Medulla oblongata (tissue), 1 donor: ENCODE measurements at regions not wholly inside any gene's neighbourhood (a gene's known extent, or its start where the extent isn't known, plus 50 kb on each side); places are given as distances from the start of the nearest gene placed in this dataset.

Experiments used
- DNase-seq: peaks from one replicate; pipeline ENCODE4 v3.0.0-alpha.2; 2015; ENCODE audit errors: extremely low spot score

DNA sequence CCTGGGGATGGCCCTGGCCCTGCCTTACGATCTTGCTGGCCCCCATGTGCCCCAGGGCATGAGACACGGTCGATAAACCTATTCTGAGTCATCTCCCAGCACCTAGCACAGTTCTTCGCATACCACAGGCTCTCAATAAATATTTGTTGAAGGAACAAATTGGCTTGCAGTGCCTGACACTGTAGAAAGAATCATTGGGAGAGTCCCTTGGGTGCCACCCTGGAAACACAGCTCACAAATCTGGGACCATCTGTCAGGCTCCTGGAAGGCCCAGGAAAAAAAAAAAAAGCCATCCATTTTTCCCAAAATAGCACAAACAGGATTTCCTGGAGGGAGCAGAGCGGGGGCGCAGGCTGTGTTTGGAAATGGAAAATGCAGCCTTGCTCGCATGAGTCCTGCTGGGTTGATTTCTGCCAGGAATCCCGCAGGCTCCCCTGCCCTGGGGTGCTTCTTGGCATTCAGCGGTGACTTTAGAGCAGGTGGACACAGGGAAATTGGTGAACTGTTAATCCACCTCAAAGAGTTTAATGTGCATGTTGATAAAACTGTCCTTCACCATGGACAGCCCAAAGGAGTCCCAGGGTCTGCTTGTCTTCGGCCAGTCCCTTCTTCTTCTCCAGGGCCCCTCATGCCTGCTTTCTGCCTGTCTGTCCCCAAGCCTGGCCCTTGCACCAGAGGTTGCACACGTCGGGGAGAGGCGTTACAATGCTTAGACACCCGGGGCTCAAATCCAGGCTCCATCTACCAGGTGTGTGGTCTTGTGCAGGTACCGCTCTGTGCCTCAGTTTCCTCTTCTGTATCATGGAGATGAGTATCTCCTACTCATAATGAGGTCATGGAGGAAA, 106.1 kb upstream of the RFLNA start:
- no peak for DNase-seq

DNA sequence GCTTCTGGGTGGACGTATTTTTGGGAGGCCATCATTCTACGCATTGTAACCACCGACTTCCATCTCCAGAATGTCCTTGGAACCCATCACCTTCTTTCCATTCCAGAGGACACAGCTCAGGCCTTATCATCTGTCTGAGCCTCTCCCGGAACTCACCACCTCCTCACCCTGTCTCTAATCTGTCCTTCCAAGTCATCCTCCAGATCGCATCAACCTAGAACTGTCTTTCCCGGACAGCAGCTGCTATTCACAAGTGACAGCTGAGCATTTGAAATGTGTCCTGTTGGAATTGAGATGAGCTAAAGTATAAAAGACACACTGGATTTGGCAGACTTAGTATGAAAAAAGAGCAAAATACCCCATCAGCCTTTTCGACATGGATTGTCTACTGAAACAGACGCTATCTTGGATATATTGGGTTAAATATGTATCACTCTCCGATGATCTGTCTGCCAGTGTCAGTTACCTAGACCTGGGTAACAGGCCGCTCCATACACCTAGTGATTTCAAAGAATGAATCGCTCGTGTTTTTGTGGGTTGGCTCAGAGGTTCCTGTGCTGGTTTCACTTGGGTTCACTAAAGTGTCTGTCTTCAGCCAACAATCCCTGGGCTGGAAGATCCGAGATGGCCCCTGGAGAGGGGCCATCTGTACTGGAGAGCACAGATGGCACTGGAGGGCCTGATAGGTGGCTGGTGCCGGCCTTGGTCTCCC, 104.4 kb upstream of the RFLNA start:
- DNase-seq = no peak

DNA sequence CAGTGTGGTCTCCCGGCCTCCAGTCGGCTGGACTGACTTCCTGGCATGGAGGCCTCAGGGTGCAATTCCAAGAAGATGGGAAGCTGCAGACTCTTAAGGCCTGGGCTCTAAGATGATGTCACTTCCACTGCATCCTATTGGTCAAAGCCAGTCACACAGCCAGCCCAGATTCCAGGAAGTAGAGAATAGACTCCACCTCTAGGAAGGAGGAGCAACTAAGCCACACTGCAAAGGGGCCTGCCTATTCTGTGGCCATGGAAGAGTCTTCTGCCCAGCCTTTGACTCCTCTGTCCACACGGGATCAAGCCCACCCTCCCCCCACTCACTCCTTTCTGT, 103.9 kb upstream of the RFLNA start:
- DNase-seq = no peak

DNA sequence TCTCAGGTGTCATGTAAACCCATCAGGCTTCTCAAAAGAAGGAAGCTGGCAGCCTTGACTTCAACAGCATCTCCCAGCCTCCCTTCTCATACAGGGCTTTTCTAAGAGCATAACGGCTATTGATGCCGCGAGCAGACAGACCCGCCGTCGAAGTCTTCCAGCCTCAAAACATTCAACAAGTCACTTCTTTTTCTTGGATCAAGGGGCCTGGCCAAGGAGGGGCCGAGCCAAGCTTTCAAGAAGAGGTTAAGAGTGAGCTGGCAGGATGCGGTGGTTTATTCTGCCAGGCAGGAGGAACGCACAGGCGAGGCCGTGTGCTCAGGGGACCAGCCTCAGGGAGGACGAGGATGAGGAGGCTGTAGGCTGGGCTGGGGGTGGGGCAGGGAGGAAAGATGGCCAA, 102.9 kb upstream of the RFLNA start:
- DNase-seq = no peak

DNA sequence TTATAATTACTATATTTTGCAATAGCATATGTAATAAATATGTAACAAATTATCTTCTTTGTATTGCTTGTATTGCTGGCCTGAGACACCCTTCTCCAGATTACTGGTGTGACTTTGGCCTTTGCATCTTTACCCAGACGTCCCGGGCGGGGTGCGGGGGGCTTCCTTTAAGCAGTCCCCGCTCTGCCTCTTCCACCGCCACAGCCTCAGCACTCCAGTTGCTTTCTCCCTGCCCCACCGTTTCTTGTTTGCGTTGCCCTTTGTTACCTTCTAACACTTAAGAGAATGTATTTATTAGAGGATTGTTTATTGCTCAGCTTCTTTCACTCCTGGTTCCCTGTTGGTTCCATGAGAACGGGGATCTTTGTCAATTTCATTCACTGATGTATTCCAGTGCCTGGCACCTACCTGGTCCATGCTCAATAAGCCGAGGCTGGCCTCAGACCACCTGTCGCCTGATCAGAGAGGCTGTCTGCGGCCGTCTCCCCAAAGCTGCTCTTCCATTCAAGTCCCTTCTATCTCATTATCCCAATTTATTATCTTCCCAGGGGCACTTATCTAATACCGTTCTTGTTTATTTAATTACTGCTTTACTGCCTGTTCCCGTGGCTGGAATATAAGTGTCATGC, 100.5 kb upstream of the RFLNA start:
- no peak for DNase-seq

DNA sequence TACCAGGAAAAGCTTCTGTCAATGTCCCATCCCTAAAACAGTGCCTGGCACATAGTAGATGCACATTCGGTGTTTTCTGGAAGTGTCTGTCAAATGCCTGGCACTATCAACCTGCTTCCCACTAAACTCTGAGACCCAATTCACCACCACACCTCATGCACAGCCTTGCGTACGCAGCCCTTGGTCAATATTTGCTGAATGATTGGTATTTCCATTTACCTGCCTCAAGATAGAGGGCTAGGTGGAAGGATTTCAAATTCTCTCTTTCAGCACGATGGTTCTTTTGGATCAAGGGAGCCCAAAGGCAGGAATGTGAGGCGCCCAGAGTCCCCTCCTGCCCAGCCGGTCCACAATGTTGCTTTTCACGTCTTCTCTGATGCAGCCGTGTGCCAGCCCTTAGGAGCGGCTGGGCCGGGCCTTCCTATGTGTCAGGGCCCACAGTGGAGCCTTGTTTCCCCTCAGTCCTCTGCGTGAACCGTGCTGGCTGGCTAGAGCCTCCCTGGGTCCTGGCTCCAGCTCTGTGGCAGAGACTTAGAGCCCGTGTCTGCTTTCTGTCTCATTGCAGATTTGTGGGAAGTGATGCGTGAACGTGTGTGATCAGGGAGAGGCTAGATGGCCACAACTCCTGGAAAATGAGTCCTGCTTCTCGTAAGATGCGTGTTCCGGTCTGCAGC, 99.9 kb upstream of the RFLNA start:
- DNase-seq = peak; percentile 32

DNA sequence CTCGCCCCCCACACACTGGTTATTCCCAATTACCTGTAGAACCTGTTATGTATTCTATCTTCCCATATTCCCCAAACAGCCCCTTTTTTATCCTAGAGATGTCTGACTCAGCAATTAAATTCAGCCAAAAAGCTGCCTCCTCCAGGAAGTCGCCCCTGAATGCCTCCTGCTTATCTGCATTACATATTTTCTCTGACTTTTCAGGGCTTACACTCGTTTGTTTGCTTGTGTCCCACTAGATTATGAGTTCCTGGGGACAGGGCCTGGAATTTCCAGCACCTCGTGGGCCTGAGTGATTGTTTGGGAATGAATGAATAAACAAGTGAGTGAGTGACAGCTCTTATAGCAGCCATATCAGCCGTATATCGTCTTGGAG, 99.3 kb upstream of the RFLNA start:
- no peak for DNase-seq

DNA sequence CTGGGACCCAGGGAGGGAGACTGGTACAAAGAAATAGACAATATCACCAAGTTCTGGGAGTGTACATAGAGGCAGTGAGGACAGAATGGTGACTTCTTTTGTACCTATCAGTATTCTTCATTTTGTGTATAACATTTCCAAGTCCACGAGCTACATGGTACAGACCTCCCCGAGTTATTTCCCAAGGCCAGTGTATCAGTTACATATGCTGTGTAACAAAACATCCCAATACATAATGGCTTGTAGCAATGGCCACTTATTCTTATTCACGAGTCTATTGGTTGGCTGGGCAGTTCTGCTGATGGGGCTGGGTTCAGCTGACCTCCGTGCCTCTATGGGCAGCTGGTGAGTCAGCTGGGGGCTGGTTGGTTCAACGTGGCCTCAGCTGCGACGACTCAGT, 98.7 kb upstream of the RFLNA start:
- no peak for DNase-seq

DNA sequence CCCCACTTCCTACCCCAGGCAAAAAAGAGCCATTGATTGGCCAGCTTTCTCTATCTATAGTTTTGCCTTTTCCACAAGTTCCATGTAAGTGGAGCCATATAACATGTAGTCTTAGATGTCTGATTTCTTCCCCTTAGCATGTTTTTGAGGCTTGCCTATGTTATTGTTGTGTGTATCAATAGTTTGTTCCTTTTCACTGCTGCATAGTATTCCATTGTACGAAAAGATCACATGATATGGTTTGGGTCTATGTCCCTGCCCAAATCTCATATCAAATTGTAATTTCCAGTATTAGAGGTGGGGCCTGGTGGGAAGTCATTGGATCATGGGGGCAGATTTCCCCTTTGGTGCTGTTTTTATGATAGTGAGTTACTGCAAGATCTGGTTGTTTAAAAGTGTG, 93.6 kb upstream of the RFLNA start:
- DNase-seq = no peak

DNA sequence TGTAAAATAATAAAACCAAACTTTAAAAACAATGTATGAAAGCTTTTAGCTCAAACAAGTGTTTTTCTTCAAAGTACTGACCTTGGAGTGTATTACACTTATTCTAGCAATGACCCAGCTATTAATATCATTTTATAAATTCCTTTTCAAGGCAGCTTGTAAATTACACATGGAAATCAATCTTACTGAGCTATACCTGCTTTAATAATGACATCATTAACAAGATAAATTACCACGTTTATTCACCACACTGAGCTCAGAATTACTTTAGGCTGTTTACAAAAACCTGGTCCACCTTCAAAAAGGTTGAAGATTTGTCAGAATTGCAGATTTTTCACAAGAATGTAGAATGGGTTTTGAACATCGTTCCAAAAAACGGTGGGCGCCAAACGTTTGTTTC, 91.7 kb upstream of the RFLNA start:
- DNase-seq = no peak

DNA sequence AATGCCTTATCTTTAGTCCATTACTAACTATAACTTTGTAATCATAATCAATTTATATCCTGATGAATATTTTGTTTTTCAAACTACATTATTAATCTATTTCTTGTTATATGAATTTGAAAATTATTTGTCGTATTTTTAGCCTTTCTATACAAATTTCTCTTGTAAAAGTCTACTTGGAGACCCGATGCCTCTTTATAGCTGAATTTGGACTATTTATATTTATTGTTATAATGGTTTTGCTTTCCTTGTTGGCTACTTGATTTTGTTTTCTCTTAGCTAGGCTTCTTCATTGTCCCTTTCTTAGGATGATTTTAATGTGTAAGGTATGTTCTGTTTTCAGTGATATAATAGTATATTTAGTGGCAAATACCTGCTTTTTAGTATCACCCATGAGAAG, 89.5 kb upstream of the RFLNA start:
- DNase-seq = no peak

DNA sequence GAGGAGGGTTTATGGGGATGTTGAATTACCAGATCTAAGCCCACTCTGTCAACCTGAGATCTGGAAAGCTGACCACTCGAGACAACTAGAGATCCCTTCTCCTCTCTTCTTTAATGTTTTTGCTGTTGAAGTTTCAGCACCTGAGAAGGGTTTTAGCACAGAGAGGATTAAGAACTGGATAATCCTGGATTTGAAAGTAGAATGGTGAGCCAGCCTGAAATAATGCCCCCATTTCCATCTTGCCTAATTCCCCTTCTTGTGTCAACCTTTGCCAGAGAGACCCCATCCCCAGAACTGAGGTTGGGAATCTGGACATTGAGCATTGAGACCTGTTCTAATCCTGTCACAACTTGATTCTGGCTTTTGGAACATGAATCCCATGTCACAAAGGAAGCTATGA, 87.8 kb upstream of the RFLNA start:
- no peak for DNase-seq

DNA sequence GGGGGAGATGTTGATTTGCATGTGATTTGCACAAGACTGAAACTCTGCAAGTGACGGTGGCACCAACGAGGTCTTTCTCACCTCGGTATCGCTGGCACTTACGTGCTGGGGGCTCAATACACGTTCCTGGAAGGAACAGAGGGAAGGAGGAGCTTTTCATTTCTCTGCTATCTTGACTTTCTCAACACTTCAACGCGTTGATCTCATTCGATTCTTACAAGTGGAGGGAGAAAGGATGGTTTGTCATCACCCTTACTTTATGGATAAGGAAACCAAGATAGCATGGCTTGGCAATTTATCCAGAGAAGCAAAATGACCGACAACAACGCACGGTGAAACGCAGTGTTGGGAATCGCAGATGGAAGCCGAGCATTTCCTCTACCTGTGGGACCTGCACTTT, 87.3 kb upstream of the RFLNA start:
- DNase-seq = no peak

DNA sequence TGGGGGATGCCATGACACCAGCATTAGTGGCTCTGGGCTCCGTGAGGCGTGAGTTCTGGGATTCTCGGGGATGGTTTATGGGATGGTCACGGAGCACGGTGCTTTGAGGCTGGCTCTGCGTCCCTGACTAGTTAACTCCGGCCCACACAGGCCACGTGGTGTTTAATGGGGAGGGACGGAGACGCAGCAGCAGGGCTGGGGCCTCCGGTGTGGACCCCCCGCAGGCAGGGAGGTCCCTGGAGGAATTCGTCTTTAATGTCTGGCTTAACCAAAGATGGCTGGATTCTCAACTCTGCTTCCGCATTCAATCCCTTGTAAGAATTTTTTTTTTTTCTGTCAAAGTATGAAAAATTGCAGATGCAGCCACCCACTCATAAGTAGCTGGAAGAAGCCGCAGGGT, 86.4 kb upstream of the RFLNA start:
- no peak for DNase-seq

DNA sequence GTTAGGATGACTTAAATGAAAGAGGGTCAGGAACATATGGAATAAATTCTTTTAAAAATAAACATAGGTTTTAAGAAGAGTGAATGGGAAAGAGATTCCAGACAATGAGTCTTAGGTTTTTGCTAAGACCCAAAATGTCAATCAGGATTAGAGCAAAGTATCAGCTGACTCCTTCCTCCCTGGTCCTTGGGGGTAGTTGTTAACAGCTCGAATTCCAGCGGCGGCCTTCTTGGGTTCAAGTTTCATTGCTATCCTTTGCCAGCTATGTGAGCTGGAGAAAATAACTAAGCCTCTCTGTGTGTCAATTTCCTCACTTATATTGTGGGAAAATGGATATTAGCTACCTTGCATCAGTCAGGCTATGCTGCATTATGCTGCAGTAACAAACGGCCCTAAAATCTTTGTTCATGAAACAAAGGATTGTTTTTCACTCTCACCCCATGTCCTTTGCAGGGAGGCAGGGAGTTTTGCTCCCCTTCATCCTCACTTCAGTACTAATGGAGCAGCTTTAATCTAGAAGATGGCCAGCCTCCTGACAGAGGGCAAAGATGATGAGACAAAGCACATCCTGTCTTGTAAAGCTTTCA, 83.8 kb upstream of the RFLNA start:
- DNase-seq = no peak

DNA sequence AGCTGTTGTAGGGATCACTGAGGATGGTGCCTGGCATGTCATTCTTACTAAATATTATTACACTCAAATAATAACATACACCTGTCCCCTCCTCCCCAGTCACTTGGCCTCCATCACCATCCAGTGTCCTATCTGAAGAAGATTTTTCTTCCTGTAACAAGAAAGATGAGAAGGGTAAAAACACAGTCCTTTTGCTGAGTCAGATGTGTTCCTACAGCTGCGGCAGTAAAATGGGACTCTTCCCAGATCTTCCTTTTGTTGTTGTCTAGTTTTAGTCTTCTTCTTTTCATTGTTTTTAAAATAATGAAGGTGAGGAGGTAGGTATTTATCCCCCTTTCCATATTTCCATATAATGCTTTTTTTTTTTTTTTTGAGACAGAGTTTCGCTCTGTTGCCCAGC, 83.1 kb upstream of the RFLNA start:
- DNase-seq = no peak

DNA sequence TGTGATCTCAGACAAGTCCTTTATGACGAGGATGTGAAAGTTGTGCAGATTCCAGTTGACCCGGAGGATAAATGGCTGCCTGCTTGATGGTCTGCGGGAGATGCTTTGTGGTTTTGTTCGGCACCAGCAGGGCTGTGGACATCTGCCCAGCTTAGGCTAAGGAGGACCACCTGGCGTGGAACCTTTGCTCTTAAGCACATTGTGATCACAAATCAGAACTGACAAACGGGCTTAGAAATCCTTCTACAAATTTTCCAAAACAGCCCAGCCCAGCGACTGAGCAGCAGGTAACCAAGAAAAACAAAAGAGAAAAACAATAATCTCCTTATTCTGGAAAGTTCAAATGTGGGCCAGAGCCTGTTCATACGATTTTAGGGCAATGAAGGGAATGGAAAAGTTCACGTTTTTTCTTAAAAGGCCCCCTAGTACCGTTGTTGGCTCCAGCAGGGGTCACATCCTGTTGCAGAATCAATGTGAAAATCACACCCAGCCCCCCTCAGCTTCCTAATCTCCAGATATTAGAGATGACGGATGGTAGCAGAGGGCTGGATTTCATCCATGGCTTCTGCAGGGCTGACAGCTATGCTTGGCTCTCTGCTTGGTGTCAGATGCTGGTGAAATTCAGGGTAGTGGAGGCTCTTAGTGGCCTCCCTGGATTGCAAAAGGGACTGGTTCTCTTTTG, 81.1 kb upstream of the RFLNA start:
- DNase-seq = no peak

DNA sequence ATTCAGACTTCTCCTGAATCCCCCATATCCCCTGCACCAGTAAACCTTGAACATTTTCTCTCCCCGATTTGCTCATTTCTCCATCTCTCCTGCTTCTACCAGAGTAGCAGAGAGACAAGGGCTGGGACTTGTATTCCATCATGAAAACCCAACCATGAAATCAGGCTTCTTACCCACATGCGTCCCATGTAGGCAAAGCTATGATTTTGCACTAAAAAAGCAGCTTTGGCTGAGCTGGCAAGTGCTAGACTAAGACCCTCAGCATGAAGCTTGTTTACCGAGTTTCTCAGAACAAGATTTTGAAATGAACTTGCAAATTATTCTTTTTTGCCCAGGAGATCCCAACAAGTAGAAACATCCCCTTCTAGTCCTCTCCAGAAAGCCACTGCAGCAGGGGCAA, 80.3 kb upstream of the RFLNA start:
- DNase-seq = no peak

DNA sequence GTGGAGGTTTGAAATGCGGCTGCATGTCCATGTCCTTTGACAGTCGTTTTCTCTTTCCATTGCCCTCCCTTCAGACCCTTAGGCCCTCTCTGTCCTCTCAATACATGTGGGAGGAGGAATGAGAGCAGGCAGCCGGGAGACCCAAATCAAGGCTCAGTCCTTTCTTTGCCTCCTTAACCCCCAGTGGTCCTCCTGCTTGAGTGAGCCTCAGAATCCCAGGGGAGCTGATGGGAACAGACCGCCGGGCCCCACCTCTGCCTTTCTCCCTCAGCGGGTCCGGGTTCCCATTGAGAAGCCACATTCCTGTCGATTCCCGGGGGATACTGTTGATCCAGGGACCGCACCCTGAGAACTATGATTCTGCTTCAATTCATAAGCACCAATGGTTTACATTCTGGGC, 77.9 kb upstream of the RFLNA start:
- no peak for DNase-seq

DNA sequence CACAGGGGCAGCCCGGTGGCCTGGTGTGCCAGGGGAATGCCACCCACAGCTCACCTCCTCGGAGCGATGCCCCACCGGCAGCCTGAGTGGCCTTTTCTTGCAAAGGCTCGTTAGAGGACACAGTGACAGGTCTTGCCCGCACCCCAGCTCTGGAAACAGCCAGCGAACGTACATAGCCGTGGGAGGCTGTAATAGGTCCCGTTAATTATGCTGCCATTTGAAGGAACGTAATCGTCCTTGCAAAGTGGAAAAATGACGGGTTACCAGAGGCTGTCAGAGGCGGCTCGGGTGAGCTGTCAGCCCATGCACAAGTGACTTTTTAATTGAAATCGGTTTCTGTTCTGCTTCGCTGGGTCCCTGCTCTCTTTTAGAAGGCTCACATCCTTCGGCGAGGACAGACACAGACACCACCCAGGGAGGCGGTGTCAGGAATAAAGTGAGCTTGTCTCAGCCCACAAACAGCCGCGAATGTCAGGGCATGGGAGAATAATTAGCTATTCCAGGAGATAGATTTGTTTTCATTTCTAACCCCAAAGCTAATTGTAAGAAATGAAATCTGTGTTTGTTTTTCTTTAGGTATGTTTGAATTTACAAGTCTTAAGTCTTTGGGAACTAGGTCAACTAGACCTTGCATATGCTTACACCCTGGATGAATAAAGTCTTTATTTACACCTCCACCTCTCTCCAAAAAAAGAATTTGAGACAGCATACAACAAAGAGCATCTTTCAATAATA, 77.2 kb upstream of the RFLNA start:
- peak; percentile 42 for DNase-seq

DNA sequence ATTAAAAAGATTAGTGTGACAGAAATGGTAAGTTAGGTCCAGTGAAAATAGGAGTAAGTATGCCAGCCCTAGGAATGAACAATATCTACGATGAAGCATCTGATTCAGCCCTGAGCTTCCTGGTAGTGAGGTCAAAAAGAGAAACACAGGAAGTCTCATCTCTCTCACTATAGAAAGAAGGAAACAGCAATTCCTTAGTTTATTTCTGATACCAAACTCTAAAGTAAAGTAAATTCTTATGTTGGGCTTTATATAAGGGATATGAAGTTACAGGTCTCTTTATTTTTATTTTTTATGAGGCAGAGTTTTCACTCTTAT, 76.7 kb upstream of the RFLNA start:
- DNase-seq = no peak
